G401 (cell line): ENCODE measurements at regions not wholly inside any gene's neighbourhood (a gene's known extent, or its start where the extent isn't known, plus 50 kb on each side); places are given as distances from the start of the nearest gene placed in this dataset.

Experiments
- DNase-seq: peaks from one replicate; pipeline ENCODE4 v3.0.0-alpha.2; 2015; ENCODE audit warnings: low spot score
- in situ Hi-C: cut with HindIII; loops from 2 replicates; pipeline ENCODE4 v1.10.0; 2016; ENCODE audit warnings: low sequenced_read_pairs, mixed read lengths

DNA sequence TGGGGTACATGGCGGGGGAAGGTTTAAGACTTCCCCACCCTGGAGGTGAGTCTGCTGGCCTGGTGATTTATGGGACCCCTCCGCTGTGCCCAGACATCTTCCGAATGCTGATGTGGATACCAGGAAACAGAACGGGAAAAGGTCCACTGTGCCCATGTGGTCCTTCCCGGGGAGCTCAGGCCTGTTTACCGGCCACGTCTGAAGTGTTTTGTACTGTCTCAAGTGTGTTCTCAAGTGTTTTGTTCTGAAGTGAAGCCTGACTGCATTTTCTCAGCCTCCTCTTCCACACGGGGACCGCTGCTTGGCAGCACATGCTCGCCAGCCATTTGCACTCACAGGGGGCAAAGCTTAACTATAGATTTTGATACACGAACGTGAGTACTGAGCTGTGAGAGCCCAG is 127.2 kb downstream of the TEX36 start:
- in situ Hi-C loops: no loop called here
- no peak for DNase-seq

DNA sequence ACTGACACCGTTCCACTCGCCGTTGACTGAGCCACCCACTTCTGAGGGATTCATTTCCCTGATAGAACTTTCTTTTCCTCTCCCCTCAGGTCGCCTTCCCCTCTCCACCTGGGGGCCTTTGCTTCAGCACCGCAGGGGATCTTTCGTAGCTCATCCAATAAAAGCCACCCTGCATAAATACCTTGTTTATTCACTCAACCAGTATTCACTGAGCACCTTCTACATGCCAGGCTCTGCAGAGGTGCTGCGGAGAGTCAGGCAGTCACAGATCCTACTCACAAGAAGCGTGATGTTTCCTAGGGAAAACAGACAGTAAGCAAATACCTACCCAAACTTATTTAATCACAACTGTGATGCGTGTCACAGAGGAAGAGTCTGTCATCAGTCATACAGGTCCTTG is 127.7 kb downstream of the TEX36 start:
- DNase-seq: no peak
- in situ Hi-C loops: no loop called here

DNA sequence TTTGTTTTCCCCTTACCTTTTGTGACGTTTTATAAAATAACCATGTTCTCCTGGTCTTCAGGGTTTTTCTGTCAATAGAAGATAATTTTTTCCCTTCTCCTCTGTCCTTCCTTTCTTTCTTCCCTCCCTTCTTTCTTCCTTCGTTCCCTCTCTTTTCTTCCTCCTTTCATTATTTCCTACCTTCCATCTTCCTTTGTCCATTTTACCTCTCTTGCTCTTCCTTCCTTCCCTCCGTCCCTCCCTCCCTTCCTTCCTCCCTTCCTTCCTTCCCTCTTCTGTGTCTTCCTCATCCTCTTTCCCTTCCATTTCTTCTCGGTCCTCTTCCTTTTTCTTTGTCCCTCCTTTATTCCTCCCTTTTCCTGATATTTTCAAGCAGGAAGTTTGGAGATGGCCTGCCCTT is 128.2 kb downstream of the TEX36 start:
- in situ Hi-C loops: no loop called here
- DNase-seq: no peak

DNA sequence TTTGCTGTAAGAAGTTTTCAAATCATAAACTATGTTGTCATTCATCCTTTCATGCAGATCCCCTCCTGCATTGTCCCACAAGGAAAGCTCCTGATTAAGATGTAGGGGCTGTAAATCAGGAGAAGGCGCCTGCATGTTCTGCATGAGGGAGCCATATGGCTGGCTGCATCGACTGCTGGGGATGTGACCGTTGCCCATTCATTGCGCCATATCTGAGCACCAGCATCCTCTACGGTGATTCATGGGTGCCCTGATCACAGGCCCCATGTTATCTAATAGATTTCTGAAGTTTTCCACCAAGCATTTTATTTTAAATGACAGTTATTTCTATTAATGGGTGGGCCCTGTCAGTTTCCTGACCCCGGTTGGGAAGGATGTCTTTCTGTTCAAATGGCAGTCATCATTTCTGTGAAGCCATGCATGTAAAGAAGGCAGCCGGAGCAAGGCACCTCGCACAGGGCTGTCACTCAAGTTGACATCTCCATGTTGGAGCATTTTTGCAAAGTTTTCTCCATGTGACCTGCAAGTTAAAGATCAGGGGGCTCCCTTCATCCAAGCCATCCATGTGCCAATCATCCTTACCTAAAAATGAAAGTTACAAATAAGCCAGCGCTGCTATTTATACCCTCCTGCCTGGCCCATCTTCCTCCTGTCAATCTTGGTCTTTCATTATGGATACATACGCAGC is 128.8 kb downstream of the TEX36 start:
- DNase-seq: no peak
- in situ Hi-C loops: no loop called here

DNA sequence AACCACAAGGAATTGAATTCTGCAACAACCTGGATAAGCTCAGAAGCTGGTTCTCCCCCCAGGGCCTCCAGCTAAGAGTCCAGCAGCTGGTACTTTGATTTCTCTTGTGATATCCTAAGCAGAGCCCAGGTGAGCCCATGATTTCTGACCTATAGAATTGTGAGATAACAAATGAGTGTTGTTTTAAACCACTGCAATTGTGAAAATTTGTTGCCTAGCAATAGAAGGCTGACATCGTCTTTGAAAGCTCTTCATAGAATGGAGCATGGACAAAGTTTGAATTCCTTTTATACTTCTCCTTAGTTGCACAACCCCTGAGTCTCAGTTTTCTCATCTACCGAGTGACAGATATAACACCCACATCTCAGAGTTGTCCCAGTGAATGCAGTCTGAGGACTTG is 129.9 kb downstream of the TEX36 start:
- in situ Hi-C loops: no loop called here
- DNase-seq: no peak

DNA sequence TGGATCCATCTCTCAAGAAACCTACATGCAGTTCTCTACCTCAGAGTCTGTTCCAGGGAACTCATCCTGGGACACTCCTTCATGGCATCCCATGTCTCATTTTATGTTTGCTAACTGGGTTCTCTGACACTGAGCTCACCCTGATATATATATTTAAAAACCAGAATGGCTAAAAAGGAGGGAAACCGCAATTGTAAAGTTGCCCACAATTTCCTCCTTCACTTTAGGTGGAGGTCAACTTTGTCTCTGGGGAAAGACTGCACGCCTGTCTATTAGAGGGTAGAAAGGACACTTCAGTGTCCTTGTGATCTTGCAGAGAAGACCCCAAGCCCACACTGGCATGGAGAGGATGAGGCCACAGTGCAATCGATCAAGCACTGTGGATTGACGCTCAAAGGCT is 131.7 kb downstream of the TEX36 start:
- in situ Hi-C loops: no loop called here
- DNase-seq: no peak

DNA sequence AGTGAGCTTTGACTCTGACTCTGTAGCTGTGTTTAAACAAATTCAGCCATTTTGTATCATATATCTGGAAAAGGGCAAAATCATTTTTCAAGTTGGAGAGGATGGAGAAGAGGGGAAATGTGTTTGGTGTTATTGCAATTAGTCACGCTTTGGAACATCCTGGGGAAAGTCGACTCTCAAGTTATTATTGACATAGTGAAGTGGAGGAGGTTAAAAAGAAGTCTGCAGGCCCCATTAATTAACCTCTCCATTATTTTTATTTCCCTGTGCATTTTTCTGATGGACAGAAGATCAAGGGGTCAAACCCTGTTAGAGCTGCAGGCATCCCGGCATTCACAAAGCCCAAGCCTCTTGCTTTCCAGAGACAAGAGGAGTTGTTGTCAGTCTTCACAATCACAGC is 132.6 kb downstream of the TEX36 start:
- no peak for DNase-seq
- in situ Hi-C loops: no loop called here

DNA sequence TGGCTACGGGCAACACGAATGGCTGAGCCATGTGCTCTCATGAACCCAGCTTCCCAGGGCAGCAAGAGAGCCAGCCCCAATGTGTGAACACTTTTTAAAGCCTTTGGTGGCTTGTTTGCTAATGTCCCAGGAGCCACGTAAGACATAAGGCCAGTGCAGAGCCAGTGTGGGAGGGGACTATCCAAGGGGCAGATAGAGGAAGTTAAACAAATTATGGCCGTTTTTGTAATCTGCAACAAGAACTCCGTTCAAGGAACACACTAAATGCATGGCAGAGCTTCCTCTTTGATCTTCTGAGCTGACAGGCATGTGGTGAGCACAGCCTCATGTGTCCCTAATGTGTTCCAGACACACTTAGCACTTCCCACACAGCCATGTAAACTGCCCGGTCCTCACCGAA is 133.3 kb downstream of the TEX36 start:
- DNase-seq: no peak
- in situ Hi-C loops: no loop called here

DNA sequence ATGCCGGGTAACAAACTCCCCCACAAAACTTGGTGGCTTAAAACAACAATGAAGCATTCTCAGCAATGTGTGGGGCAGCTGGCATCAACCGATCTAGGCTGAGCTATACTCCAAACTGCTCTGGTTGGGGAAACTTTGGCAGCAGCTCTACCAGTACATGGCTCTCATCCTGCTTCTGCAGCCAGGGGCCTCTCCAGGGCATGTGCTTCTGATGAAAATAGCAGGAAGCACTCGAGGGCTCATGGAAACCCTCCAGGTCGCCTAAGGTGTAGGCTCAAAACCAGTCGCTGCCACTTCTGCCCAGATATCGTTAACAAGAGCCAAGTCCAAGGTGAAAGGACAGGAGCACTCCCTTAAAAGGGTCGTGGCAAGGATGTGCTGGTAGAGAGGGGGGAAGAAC is 134.1 kb downstream of the TEX36 start:
- no peak for DNase-seq
- in situ Hi-C loops: no loop called here

DNA sequence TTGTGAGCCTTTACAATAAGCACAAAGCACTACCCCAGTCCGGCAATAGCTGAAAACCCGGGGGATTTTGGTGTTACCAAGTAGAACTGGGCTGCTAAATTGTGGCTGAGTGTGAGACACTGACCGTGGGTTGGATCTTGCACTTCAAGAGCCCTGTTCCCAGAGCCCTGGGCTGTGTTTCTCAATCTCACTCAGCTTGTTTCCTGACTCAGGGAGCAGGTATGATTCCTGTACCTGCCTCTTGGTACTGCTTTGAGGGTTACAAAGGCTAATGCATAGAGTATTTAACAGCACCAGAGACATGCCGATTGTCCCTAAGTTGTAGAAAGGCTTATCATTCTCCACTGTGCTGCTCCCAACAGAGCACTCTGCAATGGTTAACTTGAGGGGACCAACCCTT is 134.6 kb downstream of the TEX36 start:
- in situ Hi-C loops: no loop called here

DNA sequence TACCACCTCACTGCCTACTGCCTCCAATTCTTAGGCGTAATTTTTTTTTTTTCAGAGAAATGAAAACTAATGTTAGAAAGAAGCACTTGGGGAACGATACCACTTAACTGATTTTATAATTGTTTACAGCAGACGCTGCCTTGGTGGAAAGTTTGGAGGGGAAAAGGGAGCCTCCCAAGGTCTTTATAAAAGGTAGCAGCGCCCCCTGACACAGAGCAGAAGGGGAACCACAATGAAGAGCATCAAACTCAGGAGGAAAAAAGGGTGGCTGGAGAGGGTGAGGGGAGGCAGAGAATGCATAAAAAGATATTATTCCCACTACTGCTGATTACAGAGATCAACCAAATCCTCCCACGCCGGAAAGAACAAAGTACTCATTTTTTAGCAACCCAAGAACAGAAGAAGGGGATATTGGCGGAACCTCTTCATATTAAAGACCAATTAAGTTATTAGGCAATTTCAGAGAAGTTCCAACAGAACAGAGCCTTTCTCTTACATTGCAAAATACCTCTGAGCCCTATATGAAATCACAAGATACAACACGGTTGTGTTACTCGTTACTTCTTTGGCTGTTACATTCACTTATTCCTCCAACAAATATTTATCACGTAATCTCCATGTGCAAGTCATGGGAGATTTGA is 135.8 kb downstream of the TEX36 start:
- no peak for DNase-seq
- in situ Hi-C loops: no loop called here

More for the DNA sequence above, 134.6 kb downstream of the TEX36 start:
- DNase-seq: no peak

DNA sequence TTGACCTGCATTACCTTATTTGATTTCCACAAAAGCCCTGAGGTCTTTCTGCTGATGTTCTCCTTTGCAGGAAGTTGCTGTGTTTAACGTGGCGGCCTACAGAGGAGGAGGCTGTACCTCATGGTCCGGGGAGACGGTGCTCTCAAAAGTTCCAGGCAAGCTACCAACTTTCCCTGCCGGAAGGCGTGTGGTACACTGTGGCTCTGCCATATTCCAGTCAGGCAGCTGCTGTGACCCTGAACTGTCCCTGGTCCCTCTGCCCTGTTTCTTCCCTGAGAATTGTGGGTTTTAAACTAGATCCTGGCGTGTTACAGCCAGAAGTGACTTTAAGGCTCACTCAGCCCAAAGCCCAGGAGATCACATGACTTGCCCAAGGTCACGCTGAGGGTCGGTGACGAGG is 139.2 kb downstream of the TEX36 start:
- in situ Hi-C loops: no loop called here
- DNase-seq: no peak

DNA sequence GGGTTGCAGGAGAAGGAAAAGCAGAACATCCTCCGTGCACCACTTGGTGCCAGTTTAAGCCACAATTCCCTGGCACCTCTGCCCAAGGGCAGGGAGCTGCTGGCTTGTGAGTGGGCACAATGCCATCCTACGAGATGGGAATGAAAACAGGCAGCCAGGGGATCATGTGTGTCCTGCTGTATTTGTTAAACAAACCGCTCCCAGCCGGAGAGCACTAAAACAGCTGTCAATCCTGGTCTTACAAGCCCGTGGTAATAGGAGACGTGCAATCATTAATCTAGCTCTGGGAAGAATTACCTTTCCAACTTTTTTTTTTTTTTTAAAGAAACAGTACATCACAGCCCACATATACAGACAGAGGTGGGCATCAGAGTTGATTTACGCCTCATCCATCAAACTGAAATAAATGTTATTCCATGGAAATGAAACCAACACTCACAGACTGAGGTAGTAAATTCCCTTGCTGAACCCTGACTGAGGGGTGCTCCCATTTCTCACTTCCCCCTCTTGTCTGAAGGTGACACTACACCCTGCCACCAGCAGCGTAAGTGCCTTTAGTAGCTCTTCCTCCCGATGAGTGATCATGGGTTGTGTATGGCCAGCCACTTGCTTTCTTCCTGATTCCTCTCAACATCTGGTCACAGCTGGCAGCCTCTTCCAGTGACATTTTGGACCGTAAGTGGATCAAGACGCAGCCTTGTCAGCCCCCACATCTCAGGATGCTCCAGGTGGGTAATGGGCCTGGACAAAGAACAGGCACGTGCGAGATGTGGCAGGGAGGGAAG is 143.8 kb downstream of the TEX36 start:
- DNase-seq: peak; percentile 56
- in situ Hi-C loops: no loop called here

DNA sequence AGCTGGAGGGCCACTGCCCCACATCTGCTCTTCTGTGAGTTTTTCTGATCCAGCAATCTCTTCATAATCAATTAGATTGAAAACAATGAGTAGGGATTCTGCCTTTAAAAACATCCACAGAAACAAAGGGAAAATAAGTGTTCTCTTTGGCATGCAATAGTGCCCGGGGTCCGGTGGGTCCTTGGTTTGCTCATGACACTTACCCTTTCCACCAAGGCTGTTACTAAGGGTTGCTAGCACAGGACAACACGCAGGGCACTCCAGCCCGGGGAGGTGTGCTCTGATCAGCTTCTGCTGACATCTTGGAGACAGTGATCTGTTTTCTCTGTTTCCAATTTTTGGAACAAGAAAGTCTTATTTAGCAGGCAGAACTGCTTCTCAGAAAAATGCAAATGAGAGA is 146.7 kb downstream of the TEX36 start:
- in situ Hi-C loops: no loop called here
- DNase-seq: no peak

DNA sequence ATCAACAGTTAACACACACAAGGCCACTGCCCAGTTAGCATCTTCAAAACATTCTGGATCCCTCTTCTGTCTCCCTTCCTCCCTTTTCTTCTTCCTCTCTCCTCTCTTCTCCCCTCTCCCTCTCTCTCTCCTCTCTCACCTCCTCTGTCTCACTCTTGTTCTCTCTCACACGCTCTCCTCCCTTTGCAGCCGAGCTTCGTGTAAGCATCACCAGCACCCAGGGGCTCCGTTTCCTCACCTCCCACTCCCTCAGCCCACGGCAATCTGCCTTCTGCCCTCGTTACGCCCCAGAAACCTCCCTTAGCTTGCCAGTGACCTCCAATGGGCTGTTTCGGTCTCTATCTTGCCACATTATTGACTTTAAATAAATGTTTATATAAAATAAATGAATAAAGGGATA is 147.4 kb downstream of the TEX36 start:
- in situ Hi-C loops: no loop called here

DNA sequence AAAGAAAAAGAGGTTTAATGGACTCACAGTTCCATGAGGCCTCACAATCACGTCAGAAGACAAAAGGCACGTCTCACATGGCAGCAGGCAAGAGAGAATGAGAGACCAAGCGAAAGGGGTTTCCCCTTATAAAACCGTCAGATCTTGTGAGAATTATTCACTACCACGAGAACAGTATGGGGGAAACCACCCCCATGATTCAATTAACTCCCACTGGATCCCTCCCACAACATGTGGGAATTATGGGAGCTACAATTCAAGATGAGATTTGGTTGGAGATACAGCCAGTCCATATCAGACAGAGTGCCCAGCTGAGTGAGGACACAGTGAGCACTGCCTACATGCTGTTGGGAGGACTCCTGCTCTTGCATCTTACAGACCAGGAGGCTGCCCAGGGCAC is 148.4 kb downstream of the TEX36 start:
- in situ Hi-C loops: no loop called here
- no peak for DNase-seq

More for the DNA sequence above, 147.4 kb downstream of the TEX36 start:
- DNase-seq: no peak

DNA sequence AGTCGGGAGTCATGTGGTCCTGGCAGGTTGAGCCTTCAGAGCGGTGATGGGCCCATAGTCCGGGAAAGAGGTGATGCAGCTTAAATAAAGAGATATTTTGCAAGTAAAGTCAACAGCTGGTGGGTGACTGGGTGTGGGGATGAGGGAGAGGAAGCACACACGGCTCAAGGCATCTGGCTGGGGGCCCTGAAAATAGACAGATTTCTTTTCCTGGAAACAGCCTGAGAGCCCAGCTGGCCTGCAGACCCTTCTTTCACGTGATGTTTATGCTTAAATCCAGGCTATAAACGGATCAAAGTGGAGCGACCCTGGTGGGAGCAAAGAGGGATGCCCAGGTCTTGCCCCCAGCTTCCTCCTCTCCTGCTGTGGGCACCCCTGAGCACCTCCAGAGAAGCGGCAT is 149.1 kb downstream of the TEX36 start:
- in situ Hi-C loops: no loop called here
- DNase-seq: no peak

DNA sequence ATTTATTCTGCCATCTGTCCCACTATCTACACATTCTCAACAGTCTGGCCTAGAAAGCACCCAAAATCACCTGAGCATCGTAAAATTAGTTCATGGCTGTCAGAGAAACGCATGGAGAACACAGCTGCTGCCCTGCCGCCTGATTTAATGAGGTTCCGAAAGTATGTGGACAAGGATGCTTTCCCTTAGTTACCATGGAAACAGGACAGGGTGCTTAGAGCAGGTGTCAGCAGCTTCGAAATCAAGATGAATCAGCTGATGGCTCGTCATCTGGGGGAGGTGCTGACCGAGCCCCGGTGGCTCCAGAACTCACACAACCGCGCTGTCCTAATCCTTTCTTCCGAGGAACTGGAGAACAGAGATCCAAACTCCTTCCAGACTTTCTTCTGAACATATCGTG is 151.5 kb downstream of the TEX36 start:
- in situ Hi-C loops: no loop called here
- peak; percentile 75 for DNase-seq

DNA sequence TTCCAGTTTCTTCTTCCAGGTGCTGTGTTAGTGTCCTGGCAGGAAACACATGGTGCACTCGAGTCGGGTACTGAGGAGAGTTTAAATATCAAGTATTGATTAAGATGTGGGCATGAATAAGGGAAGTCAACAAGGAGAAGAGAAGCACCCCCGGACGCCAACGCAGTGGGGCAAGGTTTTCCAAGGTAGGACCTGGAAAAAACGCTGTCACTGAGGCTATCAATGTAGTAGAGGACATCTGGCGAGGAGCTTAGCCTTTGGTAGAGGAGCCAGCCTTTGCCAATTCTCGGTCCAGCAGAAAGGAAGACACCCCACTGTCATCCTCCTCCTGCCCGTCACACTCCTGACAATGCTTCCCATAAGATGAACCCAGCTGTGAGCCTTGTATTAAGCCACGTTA is 159.6 kb downstream of the TEX36 start:
- in situ Hi-C loops: no loop called here

More for the DNA sequence above, 159.6 kb downstream of the TEX36 start:
- no peak for DNase-seq
